GM18951 (cell line): ENCODE measurements at regions not wholly inside any gene's neighbourhood (a gene's known extent, or its start where the extent isn't known, plus 50 kb on each side); places are given as distances from the start of the nearest gene placed in this dataset.

Experiments
- POLR2A ChIP-seq: IDR thresholded peaks from 4 replicates; pipeline ENCODE4 v1.6.1; 2011; ENCODE audit warnings: mild to moderate bottlenecking; ENCODE audit not compliant: insufficient read length, insufficient read depth; ENCODE audit errors: extremely low read depth
- in situ Hi-C: fragments of 300-500 bp; cut with MboI; formaldehyde crosslinking; loops from one replicate; pipeline ENCODE4 v1.12.0; 2022; ENCODE audit warnings: low sequenced_read_pairs, mixed read lengths, inconsistent platforms; ENCODE audit not compliant: unreplicated experiment

DNA sequence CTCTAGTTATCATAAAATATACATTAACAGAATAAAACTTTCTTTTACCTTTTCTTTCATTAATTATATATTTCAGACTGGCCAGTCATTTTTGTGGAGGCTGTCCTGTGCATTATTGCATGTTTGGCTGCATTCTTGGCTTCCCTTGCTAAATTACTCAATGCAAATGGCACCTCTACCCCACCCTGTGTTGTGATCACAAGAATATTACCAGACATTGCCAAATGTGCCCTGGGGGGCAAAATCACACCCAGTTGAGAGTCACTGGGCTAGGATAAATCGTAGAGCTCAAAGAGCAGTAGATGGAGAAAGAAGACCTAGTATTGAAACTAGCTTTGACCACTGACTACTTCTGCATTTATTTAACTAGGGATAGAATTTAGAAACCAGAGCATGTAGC, 1257.8 kb upstream of the TENM4 start:
- no peak for TF ChIP-seq POLR2A
- in situ Hi-C loops = no loop called here

DNA sequence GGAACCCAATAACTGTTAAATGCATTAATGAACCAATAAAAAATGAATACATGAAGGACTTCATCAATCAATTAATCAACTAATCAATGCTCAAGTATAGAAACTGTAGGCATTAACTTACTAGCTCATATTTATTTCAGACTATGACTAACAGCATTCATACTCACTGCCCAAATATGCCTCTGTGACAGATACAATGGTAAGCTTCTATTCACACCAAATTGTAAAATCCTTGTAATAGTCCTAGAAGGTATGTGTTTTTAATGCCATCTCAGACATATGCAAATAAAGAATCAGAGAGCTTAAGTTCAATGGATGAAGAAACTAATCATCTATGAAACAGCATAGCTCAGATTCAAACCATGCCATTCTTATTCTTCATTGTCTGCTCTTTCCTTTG, 1253.6 kb upstream of the TENM4 start:
- no peak for TF ChIP-seq POLR2A
- in situ Hi-C loops = no loop called here

DNA sequence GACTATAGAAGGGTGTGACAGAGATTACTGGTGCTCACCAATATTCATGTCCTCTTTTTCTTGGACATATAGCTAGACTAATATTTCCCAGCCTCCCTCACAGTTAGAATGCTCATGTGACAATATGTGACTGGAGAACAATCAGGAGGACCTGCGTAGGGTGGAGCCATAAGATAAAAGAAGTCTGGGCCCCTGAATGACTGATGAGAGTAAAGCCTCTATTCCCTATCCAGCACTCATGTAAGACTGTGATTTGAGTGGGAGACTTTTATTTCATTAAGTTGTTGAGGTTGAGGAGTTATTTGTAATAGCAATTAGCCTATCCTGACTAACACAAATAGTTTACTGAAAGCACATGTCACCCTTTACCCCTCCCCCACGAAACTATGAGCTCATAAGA, 1247.1 kb upstream of the TENM4 start:
- no peak for TF ChIP-seq POLR2A
- in situ Hi-C loops = no loop called here

DNA sequence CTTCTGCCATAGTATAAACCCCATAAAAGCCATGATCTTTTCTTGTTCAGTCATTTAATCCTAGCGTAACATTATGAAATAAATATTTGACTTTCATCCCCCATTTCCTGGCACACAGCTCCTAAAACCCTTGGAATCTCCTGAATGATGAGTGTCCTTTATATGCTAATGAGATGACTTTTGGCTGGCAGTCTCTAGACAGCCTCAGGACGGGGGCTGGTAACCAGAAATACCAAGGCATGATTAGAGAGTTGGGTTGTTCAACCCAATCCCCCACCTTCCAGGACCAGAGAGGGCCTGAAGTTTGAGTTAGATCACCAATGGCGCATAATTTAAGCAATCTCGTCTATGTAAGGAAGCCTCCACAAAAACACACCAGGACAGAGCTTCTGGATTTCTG, 1246.1 kb upstream of the TENM4 start:
- in situ Hi-C loops = no loop called here

DNA sequence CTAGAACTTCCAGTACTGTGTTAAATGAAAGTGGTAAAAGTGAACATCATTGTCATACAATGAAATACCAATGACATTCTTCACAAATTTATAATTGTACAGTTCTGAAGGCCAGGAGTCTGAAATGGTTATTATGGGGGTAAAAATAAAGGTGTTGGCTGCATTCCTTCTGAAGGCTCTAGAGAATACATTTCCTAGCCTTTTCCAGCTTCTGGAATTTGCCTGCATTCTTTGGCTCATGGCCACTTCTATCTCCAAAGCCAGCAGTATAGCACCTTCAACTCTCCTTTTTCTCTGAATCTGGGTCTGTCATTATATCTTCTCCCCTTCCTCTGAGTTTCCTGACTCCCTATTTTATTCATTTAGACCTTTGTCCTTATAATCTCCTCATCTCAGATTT, 1232.7 kb upstream of the TENM4 start:
- no peak for TF ChIP-seq POLR2A
- in situ Hi-C loops = no loop called here

More for the DNA sequence above, 1246.1 kb upstream of the TENM4 start:
- TF ChIP-seq POLR2A = no peak

DNA sequence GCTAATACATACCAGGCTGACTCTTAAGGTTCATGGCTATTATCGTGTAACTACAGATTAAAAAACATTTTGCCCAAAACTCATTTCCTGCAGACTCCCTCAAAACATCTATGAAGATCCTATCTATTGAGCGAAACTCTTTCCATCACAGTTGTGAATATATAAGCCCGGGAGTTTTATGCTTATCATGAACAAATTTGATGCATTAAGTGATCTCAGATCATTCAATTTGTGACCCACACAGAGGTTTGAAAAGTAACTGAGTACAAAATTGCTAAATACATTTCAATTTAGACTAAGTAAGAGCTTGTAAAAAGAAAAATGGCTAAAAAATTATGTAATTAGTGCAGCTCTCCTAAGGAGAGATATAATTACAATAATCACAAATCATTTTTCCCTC, 1228.8 kb upstream of the TENM4 start:
- in situ Hi-C loops = no loop called here
- no peak for TF ChIP-seq POLR2A

DNA sequence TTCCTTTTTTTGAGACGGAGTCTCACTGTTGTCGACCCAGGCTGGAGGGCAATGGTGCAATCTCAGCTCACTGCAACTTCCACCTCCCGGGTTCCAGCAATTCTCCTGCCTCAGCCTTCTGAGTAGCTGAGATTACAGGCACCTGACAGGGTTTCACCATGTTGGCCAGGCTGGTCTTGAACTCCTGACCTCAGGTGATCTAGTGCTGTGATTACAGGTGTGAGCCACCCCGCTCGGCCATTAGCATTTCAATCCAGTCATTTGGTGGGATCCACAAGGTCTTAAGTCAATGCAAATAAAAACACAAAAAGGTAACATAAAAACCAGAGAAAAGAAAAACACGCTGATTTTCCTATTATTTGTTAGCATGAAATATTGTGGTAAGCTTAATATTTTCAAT, 1227.2 kb upstream of the TENM4 start:
- in situ Hi-C loops = no loop called here
- no peak for TF ChIP-seq POLR2A

DNA sequence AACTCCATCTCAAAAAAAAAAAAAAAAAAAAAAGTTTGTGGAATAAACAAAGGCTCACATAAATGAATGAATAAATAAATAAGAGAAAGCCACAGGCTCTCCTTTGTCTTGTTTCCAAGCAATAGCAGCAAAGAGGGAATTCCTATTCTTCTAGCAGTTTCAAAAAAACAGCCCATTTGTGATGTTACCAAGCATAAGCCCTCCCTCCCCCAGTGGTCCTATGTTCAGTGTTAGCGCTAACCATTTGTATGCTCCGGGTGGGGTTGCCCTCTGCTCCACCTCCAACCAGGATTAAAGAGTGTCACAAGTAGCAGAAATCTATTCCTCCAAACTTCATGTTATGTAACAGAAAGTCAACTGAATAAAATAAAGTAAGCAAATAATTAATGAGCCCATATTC, 1215.0 kb upstream of the TENM4 start:
- in situ Hi-C loops = no loop called here
- no peak for TF ChIP-seq POLR2A

DNA sequence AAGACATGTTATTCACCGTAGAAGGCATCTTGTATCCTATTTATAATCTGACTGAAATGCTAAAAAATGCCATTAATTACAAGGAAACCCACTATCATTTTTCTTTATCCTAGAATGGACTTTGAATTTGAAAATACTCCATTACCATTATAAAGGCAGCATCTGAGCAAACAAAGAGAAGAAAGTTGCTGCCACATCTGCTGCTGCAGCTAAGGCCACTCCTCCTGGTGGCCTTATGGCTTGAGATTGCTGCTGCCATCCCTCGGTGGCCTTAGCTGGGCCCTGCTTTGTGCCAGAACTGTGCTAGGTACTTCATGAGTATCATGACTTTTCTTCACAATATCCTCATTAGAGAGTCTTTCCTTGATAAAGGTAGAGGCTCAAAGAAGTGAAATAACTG, 1210.1 kb upstream of the TENM4 start:
- in situ Hi-C loops = no loop called here
- TF ChIP-seq POLR2A = no peak

DNA sequence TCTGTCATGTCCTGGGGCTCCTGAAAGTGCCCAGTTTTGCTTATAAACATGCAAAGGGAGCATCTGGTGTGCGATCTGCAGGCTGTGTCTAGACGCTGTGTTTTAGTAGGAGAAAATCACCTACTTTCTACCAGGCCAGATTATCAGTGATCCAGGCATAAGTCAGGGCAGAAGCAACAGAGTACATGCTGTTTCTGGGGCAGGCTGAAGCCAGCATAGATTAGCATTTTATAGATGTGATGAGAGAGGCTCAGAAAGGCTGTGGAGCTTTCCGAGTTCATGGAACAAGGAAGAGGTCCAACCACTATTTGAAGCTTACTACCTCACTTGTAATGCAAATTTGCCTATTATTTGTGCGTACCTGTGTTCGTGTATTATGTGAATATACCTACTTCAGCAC, 1208.4 kb upstream of the TENM4 start:
- no peak for TF ChIP-seq POLR2A
- in situ Hi-C loops = no loop called here

DNA sequence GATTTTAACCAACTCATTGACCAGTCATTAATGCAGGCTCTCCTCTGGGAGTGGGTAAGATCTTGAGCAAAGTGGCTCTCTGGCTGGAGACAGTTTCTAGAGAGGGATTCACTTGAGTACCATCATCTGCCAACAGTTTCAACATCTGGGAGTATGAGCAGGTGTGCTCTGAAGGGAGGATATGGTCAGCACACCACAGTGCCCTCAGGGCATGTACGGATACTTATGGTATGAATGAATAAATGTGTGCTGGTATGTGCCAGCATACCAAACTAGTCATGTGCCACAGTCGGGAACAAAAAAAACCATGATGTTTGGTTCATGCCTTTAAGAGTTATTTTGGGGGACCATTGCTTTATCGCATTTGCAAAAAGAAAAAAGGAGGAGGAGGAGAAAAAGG, 1197.5 kb upstream of the TENM4 start:
- TF ChIP-seq POLR2A = no peak
- in situ Hi-C loops = no loop called here

DNA sequence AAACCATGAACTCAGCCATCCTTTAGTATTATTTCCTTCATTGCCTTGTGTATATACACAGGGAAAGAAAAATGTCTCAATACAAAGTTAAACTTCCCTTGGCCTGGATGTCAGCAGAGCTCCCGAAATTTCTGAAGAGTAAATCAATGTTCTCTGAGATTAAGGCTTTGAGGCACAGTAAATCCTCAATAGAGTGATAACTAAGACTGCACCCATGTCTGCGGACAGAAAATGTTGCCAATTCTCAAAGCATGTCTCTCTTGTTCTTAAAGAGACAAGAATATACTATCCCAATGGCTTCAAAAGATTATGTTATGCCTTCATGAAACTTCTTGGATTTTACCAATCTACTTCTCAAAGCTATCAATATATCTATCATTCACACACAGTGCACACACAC, 1196.7 kb upstream of the TENM4 start:
- TF ChIP-seq POLR2A = no peak
- in situ Hi-C loops = no loop called here

DNA sequence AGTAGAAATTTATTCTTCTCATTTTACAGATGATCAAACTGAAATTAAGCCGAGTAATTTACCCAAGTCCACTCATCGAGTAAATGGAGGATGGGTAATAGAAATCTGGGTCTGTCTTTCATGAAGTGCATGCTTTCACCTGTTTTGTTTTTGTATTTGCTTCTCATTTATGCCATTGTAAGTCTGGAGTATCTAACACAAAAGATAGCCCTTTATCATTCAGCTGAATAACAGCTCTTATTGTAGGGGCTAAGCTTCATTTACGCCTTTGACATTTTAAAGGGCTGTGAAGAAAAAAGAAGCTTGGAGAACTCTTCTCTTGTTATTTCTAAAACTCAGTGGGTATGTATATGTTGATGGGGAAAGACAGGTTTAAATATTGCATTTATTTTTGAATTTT, 1196.2 kb upstream of the TENM4 start:
- in situ Hi-C loops = no loop called here
- no peak for TF ChIP-seq POLR2A

DNA sequence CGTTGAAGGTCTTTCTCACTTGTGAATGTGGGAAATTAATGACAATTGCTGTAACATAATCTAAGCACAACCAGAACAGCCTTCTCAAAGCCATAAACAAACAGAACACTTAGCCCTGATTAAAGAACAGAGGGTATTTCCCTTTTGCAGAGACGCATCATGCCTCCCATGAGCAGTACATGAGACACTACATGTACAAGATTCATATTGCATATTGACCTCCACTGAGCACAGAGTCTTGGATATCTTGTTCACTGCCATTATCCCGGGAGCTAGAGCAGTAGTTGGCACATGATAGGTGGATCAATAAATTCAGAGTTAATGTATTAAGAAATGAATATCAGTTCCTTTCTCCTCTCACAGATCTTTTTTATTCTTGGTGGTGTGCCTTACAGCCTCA, 1194.3 kb upstream of the TENM4 start:
- in situ Hi-C loops = no loop called here
- no peak for TF ChIP-seq POLR2A

DNA sequence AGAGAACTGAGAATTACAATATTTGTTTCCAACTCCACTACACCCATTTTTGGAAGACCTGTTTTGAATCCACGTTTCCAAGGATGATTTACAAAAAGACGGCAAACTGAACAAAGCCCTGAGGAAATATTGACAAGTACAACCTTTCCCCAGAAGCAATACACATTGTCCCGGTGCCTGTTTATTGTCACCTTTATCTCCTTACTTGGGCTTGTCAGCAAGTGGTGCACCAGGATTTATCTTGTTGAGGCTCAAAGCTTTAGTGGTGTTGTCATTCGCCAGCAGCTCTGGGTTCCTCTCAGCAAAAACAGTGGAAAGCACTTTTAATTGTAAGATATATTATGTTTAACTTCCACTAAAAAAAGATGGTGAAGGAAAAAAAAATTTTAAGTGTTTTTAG, 1191.9 kb upstream of the TENM4 start:
- TF ChIP-seq POLR2A = no peak
- in situ Hi-C loops = no loop called here
